KMS-11 (cell line): ENCODE measurements at regions not wholly inside any gene's neighbourhood (a gene's known extent, or its start where the extent isn't known, plus 50 kb on each side); places are given as distances from the start of the nearest gene placed in this dataset.

Experiments
- H2AFZ ChIP-seq: fragments of 200-600 bp; sonication (generic); 2 replicates; pipeline ENCODE4 v1.6.1; 2016; ENCODE audit warnings: antibody characterized with exemption, mixed run types, low read depth
- H3K27ac ChIP-seq: fragments of 200-600 bp; sonication (generic); 2 replicates; pipeline ENCODE4 v1.6.1; 2016; ENCODE audit warnings: mild to moderate bottlenecking, mixed run types
- H3K27me3 ChIP-seq: fragments of 200-600 bp; sonication (generic); 2 replicates; pipeline ENCODE4 v1.6.1; 2017; ENCODE audit warnings: mild to moderate bottlenecking, low read depth, mixed run types, moderate library complexity; ENCODE audit not compliant: insufficient read depth
- H3K36me3 ChIP-seq: fragments of 200-600 bp; sonication (generic); 2 replicates; pipeline ENCODE4 v1.6.1; 2017; ENCODE audit warnings: mild to moderate bottlenecking, mixed run types; ENCODE audit not compliant: insufficient read depth
- H3K4me1 ChIP-seq: fragments of 200-600 bp; sonication (generic); 2 replicates; pipeline ENCODE4 v1.6.1; 2016; ENCODE audit warnings: mild to moderate bottlenecking, low read depth, mixed run types; ENCODE audit not compliant: poor library complexity, severe bottlenecking
- H3K4me2 ChIP-seq: fragments of 200-600 bp; sonication (generic); 2 replicates; pipeline ENCODE4 v1.7.0; 2016; ENCODE audit warnings: mild to moderate bottlenecking, mixed run types
- H3K4me3 ChIP-seq: fragments of 200-600 bp; sonication (generic); IDR thresholded peaks from 2 replicates; pipeline ENCODE4 v1.6.1; 2017; ENCODE audit warnings: low read depth, low read length, mixed read lengths; ENCODE audit not compliant: insufficient read depth
- H3K79me2 ChIP-seq: fragments of 200-600 bp; sonication (generic); 2 replicates; pipeline ENCODE4 v1.6.1; 2016; ENCODE audit warnings: low read depth, mixed run types; ENCODE audit not compliant: insufficient read depth
- H3K9ac ChIP-seq: fragments of 200-600 bp; sonication (generic); 2 replicates; pipeline ENCODE4 v1.6.1; 2016; ENCODE audit warnings: mild to moderate bottlenecking, mixed run types
- H4K20me1 ChIP-seq: fragments of 200-600 bp; sonication (generic); 2 replicates; pipeline ENCODE4 v1.6.1; 2016; ENCODE audit warnings: mild to moderate bottlenecking, mixed run types; ENCODE audit not compliant: insufficient read depth
- CTCF ChIP-seq: fragments of 200-600 bp; sonication (generic); conservative IDR thresholded peaks from 2 replicates; pipeline ENCODE4 v1.6.1; 2017; ENCODE audit warnings: low read depth, mild to moderate bottlenecking, antibody characterized with exemption, low read length, moderate library complexity, mixed read lengths

- Histone ChIP-seq H3K4me3 (no peak overlapping the region), H3K27ac (no peak overlapping the region), H2AFZ (no peak overlapping the region), H3K27me3 (no peaks in the 10 kb centered on the region), H3K79me2 (no peaks in the 10 kb centered on the region), H4K20me1 (no peaks in the 10 kb centered on the region), H3K4me1 (no peaks in the 10 kb centered on the region), H3K36me3 (no peaks in the 10 kb centered on the region), H3K4me2 (no peak overlapping the region), H3K9ac (no peak overlapping the region)
- no peak for TF ChIP-seq CTCF
These were observed 180.8 kb upstream of the CCDC179 start for GRCh38 chr11:23041001-23041503.

GRCh38 chr11:23058656-23059055 lies 198.4 kb upstream of the CCDC179 start:
- no peak overlapping the region for H3K4me3 ChIP-seq
- TF ChIP-seq CTCF = no peak
- H4K20me1 ChIP-seq = no peaks in the 10 kb centered on the region
- no peak overlapping the region for H3K27ac ChIP-seq
- no peaks in the 10 kb centered on the region for H3K27me3 ChIP-seq
- H3K9ac ChIP-seq = no peak overlapping the region
- no peak overlapping the region for H2AFZ ChIP-seq
- H3K4me1 ChIP-seq = peaks cover 18% of the 10 kb centered on the region
- H3K36me3 ChIP-seq = no peaks in the 10 kb centered on the region
- no peaks in the 10 kb centered on the region for H3K79me2 ChIP-seq
- no peak overlapping the region for H3K4me2 ChIP-seq

- Histone ChIP-seq H3K27me3 (no peaks in the 10 kb centered on the region), H3K4me3 (no peak overlapping the region), H3K36me3 (no peaks in the 10 kb centered on the region), H3K9ac (no peak overlapping the region), H3K4me2 (no peak overlapping the region), H3K79me2 (no peaks in the 10 kb centered on the region), H4K20me1 (no peaks in the 10 kb centered on the region), H3K4me1 (no peaks in the 10 kb centered on the region), H3K27ac (no peak overlapping the region), H2AFZ (no peak overlapping the region)
- no peak for TF ChIP-seq CTCF
These were observed 203.0 kb upstream of the CCDC179 start for GRCh38 chr11:23063276-23063675.

- Histone ChIP-seq H4K20me1 (no peaks in the 10 kb centered on the region), H3K9ac (no peak overlapping the region), H3K4me2 (no peak overlapping the region), H3K4me1 (no peaks in the 10 kb centered on the region), H3K4me3 (no peak overlapping the region), H3K79me2 (no peaks in the 10 kb centered on the region), H3K27me3 (no peaks in the 10 kb centered on the region), H2AFZ (no peak overlapping the region), H3K36me3 (no peaks in the 10 kb centered on the region), H3K27ac (no peak overlapping the region)
- no peak for TF ChIP-seq CTCF
These were observed 218.2 kb upstream of the CCDC179 start for GRCh38 chr11:23078289-23078971.
